ENCODE measurements at regions not wholly inside any gene's neighbourhood (a gene's known extent, or its start where the extent isn't known, plus 50 kb on each side); places are given as distances from the start of the nearest gene placed in this dataset.
"Not testable (repeated sequence)": the region's sequence is repeated elsewhere in the genome, so short reads cannot be mapped to it uniquely, and the experiment has no call there.

DNA sequence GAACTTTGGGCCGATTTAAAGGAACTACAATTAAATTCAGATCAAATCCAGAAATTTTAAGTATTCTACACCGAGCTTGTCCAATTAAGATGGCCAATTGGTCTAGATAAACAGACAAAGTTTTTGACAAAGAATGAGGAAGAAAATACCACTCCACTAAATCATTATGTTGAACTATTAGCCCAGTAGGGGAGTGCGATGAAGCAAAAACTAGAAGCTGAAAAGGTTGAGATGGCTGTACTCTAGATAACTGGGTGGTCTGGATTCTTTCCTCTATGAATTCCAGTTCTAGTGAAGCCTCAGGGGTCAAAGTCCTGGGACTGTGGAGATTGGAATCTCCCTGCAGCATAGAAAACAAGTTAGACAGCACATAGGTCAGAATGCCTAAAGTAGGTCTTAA lies 418.9 kb upstream of the IMPG1 start:
- DNase-seq = not testable (repeated sequence)

DNA sequence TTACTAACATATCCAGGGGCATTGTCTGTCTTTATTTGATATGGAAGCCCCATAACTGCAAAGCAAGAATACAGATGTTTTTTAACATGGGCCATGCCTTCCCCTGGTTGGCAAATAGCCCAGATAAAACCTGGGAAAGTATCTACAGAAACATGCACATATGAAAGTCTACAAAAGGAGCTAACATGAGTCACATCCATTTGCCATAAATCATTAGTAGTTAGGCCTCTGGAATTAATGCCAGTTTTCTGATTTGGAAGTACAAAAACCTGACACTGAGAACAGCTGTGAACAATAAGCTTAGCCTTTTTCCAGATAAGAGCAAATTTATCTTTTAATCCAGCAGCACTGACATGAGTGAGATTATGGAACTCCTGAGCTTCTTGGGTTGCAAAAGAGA lies 418.0 kb upstream of the IMPG1 start:
- DNase-seq = no peak

DNA sequence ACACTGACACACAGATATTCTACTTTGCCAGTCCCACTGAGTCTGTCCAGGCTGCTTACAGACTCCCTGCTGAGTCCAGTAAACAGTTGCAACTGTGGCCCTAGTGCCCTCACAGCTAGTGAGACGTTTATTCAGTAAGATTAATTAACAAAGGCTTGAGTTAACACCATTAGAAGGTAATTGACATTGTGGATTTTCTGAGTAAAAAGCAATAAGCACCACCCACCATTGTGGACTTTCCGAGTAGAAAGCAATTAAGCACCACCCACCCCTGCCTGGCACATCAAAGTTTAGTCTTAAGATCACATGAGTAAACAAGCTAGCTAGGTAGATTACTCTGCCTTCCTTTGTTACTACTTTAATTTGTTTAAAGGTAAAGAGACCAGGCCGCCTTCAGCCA lies 408.6 kb upstream of the IMPG1 start:
- DNase-seq = no peak

DNA sequence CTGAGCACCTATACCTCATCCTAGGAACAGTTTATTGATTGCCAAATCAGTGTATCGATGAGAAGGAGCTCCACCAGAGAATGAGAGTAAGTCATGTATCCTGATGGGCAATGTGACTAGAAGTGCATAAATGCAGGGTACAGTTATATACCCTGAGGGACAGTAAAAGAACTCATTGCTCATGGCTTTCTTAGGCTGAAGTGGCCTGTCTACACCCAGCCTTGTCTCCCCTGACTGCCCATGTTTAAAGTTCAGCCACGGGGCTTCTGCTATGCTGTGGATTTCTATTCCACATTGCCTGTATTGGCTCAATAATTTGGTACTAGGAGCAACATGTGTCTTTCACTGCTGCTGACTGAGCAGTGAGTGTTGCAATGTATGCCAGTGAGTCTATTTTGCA lies 400.4 kb upstream of the IMPG1 start:
- DNase-seq = no peak

DNA sequence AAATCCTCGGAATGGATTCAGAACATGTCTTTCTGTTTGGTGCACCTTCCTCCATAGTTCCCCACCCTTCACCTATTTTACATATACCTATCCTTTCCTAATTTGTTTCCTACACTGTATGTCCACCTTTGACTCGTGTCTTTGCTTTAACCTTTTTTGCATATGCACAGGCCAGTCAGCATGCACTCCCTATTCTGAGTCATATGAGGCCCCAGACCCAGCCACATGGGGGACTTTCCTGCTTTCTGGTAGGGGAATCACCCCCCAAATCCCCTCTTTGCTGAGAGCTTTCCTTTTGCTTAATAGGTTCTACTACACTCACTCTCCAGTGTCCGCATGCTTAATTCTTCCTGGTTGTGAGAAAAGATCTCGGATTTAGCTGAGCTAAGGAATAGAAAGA lies 393.8 kb upstream of the IMPG1 start:
- no peak for DNase-seq

DNA sequence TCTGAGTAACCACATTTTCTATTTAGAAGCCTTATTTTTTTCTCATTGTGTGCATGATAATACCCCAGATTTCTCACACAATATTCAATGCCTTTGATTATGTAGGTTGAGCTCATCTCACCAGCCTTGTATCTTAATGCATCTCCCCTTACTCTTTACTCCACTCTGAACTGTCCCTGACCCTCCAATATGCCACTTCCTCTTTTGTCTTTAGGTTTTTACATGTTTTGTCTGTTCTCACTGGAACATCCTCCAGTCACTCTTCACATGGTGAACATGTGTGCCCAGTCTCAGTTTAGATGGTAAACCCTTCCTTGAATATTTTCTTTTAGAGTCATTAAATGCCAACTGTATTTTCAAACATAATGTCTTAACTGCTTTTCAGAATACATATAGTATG lies 392.9 kb upstream of the IMPG1 start:
- no peak for DNase-seq

DNA sequence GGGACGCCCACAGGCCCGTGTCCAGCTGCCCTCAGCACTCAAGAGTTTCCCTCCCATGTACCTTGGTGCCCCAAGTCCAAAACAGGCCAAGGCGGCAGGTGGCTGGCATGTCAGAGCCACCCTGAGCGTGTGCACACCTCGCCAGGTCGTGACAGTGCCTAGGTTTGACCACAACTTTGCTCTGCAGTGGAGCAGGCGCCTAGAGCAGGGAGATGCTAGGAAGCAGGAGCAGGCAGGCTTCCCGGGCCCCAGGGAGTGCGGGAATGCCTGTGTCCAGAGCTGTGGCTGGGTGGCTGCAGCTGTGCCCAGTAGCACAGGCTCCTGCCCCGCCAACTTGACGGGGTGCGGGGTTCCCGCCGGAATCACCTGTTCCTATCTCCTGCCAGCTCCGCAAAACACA lies 380.8 kb upstream of the IMPG1 start:
- DNase-seq = no peak

DNA sequence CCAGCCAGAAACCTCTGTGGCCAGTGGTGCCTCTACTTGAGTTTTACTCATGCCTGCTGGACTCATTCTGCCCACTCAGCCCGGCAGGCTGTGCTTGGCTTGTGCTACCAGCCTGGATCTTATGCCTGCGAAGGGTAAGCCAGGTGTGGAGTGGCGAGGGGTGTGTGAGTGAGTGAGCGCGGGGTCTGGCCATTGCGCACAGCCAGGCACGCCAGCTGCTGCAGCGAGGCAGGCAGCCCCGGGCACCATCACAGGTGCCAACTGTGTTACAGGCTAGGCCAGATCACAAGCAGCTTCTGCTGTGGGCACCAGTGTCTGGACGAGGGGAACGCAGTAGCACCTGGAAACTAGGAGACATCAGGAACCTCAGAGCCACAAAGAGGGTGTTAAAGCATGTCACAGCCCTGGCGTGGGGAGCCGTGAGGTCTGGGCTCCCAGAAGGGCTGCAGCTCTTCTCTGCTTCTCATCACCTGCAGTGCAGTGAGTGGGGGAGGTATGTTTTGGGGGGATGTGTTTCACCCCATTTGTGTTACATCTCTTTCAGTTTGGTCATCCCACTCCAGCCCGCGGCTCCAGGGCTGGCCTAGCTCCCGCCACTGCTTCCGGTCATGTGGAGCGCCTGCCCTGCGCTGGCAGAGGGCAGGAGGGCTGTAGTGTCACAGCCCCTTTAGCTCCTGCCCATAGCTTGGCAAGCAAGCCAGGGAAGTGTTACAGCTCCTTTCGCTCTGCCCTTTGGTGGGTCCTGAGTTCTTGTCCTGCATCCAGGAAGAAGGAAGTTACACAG lies 379.7 kb upstream of the IMPG1 start:
- no peak for DNase-seq

DNA sequence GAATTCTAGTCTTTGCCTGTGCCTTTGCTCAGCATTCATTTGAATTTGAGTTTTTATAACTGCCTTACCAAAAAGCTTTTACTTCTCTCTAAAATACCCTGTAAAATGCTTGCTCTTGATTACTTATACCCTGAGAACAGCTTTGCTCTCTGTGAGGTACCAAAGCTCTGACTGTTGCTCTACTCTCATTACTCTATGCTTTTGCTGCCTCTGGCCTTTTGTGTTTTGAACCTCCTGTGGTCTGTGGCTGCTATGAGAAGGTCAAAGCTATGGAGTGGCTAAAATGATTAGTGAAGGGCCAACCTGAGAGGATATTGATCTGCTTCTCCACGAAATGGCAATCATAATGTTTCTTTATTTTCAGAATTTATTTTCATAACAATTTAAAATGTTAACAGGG lies 375.6 kb upstream of the IMPG1 start:
- DNase-seq = no peak

DNA sequence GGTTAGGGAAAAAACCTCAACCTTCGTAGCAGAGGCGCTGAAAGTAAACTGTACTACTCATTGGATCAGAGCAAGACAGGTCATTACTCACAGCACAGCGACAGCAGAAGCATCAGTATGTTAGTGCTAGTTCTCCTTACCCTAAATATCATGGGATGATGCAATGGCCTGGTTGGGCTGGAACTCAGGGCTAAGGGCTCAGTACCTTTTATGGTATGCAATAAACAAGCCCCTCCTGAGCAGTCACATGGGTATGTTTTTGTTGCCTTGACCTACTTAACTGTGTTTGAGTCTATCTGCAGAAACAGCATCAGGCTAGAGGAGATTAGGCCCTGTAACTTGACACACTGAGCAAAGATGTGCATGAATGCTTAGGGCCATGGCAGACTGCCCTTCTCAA lies 369.4 kb upstream of the IMPG1 start:
- peak; percentile 31 for DNase-seq

DNA sequence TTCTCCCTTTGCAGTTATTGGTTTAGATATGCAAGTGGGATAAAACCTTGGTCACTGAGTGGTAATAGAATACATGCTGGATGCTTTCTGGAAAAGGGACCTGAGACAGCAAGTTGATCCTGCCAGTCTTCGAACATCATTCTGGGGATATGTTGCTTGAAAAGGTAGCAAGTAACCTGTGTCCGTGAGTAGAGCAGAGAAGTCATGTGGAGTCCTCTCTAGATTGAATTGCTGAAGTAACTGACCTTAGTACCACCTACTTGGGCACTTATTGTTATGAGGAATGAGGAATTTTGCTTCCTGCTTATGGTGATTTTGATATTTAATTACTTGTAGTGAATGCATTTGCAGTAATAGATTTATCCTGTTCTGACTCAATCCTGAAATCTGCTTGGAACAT lies 367.3 kb upstream of the IMPG1 start:
- no peak for DNase-seq

DNA sequence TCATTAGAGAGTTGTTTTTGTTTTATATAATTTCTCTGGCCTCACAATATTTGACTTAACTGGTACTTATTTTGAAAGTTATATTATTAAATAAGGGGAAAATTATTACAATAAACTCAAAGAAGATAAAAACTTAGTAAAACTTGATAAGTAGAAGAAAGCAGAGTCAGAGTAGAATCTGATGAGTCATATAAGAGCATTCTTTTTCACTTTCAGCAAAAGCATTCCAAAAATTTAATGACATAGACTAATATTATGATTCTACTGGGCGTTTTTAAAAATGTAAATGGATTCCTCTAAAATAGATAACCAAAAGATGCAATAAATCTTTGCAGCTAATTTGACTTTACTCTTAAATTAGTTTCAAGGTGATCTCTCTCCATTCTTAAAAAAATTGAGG lies 366.3 kb upstream of the IMPG1 start:
- no peak for DNase-seq

DNA sequence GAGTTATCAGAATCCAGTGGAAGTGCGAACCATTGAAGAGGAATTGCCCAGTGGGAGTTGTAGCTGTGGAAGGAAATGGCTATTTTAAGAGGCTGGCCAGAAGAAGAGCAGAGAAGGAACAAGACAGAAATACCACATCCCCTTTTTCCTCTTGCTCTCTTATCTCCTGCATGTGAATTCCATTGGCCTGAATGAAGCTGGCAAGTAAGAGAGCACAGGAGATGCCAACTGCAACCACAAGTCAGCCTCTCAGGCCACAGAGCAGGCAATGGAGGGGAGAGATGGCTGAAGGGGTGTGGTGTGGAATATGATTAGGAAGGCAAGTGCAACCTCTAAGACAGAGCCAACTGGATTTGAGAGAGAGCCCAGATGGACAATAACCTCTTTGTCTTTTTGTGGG lies 362.7 kb upstream of the IMPG1 start:
- no peak for DNase-seq

DNA sequence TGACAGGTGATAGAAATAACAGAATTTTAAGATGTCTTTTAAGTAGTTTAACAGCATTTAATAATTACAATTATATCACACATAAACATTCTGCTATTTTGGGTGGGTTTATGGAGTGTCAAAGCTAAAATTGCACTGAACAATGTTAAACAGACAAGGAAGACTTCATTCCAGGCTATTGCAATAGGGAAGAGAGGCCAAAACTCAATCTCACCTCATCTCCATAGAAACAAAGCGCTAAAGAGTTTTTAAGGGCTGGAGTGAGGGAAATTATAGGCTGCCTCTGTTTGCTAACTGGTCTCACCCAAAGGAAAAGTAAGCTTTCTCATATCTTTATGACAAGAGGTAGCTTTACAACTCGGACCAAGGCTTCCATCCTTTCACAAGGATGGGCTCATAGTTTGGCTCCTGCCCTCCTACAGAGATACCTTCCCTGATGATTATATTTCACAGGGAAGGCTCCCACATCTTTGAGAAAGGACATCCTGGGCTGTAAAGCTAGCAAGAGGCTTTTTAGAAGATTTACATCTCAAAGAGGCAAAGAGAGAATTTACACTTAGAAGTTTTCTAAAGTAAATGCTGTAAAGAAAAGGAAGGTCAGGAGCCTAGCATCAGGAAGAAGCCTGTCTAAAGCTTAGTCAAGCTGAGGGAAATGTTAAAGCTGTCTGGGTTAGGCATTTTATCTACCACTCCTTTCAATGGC lies 350.2 kb upstream of the IMPG1 start:
- DNase-seq = no peak

DNA sequence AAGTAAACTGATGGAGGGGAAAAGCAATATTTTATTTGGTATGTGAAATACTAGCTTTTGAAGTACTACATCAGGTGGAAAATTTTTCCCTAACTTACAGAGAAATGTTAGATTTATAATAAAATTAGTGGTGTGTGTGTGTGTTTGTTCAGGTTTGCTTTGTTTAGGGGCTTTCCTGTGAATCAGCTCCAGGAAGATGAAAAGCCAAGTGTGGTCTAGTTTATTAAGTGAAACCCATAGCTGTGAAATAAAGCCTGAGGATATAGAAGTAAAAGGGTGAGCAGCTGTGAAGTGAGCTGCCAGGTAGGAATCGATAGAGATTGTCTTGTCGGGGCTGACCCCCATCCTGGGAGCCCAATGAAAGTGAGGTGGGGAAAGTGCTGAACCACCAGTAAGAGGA lies 347.6 kb upstream of the IMPG1 start:
- no peak for DNase-seq

DNA sequence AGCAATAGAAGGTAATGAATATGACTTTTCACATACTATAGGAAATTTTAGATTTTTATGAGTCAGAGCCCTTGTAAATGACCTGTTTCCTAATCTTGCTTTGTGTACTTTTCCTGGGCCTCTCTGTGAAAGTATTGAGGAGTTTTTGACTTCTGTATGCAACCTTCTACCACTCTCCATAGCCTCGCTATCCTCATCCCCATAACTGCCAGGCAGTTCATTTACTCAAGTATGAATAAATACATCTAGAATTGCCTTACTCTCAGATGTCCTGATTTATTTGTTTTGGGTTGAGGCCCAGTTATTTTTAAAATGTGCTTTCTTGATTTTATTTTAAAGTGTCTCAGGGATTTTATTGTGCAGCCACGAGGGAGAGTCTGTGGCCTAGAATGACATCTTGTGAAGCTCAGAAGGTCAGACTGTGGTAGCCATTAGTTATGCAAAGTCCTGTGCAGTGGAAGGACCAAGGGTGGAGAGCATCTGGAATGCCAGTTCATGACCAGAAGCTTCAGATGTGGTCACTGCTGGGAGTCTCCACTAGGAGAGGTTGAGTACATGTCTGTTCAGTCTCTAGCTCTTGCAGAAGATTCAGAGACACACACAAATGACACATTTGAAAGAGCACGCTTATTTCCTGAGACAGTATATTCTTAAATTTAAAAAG lies 346.2 kb upstream of the IMPG1 start:
- no peak for DNase-seq

DNA sequence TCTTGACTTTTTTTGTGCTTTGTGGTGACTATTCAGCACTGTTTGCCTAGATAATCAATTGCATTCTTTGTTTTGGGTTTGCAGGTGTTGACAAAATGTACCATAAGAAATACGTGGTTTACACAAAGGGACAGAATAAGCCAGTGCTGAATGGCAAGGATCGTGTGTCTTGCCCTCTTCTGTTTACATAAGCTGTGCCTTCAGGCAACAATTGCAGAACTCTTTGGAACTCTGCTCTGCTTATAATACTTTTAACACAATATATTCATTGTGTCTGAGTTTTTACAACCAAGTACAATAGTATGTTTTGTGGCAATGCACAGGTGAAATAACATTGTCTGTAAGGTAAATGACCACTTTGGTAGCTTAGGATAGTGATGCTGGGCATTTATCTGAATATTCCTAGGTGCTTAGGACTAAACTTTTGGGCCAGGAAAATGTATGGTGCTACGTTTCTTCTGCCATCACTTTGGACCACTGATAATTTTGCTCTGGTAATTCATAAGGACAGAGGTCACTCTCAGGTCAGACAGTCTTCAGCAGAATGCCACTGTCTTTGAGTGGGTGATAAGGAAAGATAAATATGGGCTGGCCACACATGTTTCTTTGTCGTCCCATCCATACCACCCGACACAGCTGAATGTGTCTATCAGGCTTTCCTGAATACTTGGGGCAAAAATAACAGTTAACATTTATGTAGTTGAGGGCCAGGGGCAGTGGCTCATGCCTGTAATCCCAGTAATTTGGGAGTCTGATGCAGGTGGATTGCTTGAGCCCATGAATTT lies 344.6 kb upstream of the IMPG1 start:
- no peak for DNase-seq

DNA sequence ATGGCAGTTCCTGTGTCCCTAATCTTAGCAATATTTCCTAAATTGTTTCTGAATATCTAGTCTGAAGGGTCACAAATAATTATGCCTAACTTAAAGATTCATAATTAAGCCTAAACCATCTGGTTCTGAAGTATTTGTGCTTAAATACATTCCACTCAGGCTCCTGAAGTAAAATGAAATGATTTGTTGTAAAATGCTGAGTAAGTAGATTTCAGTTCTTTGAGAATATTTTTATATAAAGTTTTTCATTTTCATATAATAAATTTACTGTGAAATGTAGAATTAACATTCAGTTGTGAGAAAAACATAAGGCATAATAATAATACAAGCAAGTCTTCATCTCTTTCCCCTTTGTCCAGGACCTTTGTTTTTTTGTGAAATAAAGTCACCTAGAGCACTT lies 330.6 kb upstream of the IMPG1 start:
- no peak for DNase-seq

DNA sequence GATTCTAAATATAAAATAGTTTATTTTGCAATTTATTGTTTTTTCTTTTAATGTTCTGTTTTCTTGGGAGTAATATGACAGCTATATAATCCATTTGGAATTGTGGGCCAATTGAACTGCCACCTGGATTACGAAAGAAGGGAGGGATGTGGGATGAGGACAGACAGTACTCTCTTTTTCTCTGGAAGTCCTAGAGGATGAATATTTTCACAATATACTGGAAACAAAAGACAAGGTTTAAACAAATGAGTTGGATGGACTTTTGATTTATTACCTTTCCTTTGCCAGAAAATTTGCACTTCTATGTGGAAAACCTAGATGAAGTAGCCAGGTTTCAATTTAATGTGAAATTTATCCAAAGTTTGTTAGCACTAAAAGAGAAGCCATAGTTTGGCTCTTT lies 325.5 kb upstream of the IMPG1 start:
- no peak for DNase-seq

DNA sequence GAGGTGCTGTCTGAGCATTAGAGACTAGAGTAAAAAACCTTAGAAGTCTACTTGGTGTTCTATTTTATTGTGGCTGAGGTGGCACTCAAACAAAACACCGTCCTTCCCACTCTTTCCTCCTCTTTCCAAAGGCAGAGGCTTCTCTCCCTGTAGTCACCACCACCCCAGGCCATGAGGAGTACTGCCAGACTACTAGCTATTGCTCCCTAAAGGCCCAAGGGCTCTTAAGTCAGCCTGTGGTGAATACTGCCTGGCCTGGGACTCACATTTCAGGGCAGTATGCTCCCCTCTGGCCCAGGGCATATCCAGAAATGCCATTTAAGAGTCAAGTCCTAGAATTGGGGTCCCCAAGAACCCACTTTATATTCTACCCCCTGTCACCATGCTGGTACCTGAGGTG lies 309.7 kb upstream of the IMPG1 start:
- DNase-seq = no peak

DNA sequence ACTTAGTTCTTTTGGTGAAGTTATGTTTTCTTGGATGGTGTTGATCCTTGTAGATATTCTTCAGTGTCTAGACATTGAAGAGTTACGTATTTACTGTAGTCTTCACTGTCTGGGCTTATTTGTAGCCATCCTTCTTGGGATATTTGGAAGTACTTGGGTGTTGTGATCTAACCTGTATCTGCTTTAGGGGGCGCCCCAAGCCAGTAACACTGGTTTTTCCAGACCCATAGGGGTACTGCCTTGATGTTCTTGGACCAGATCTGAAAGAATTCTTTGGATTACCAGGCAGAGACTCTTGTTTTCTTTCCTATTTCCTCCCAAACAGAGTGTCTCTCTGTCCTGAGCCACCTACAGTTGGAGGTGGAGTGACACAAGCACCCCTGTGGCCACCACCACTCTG lies 309.1 kb upstream of the IMPG1 start:
- DNase-seq = no peak

DNA sequence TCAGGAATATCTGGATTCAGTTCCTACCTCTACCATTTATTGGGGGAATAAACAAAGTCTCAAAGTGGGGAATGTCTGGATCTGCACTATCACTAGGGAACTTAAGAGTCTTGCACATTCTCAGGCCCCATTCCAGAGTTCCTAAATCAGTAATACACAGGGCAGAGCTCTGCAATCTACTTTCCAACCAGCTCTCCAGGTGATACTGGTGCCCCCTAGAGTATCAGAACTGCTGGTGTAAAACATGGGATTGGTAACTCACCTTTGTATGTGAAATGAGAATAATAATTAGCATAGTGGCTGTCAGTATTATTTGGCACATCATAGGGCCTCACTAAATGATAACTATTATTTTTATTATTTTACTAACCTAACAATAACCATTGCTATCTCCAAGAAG lies 278.8 kb upstream of the IMPG1 start:
- no peak for DNase-seq

DNA sequence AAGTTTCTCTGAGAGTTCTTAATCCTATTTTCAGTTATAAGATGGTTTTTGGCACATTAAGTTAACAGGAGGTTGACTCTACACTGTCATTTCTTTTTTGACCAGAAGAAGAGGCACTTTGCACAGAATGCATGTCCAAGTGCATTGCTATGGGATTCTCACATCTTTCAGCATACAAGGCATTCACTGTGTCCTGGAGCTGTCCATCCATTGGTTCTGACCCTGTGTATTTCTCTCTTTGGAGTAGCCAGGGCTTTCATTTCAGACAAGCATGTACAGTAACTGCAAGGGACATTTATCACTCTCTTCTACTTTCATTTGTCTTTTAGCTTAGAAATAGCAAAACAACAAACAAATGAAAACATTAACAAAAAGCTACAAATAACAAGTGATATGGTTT lies 275.1 kb upstream of the IMPG1 start:
- no peak for DNase-seq

All from retina (tissue), 1 donor.